Left renal cortex interstitium (tissue), 4 donors: ENCODE measurements at regions not wholly inside any gene's neighbourhood (a gene's known extent, or its start where the extent isn't known, plus 50 kb on each side); places are given as distances from the start of the nearest gene placed in this dataset.
A peak's percentile ranks its signal among the peaks of the same experiment; 100 is the strongest.
"Not testable (repeated sequence)": the region's sequence is repeated elsewhere in the genome, so short reads cannot be mapped to it uniquely, and the experiment has no call there.

ENCODE experiments used
- DNase-seq, 4 donors: peaks; one replicate each; pipeline ENCODE4 v3.0.0-alpha.2; 2013; ENCODE audit warnings: low read depth in 4 of 4, low spot score in 2 of 4, missing footprints in 1 of 4

DNA sequence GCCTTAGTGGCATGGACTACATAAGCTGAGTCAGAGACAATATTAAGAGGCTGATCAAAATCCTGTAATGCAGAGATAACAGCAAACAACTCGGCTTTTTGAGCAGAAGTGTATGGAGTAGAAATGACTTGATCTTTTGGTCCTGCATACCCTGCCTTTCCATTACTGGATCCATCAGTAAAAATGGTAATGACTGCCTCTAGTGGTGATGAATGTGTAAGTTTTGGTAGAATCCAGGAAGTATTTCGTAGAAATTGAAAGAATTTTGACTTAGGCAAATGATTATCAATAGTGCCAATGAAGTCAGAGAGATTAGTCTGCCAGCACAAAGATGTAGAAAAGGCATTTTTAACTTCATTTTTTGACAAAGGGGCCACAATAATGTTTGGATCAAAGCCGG lies 146.4 kb upstream of the API5 start:
- DNase-seq: not testable (repeated sequence)

DNA sequence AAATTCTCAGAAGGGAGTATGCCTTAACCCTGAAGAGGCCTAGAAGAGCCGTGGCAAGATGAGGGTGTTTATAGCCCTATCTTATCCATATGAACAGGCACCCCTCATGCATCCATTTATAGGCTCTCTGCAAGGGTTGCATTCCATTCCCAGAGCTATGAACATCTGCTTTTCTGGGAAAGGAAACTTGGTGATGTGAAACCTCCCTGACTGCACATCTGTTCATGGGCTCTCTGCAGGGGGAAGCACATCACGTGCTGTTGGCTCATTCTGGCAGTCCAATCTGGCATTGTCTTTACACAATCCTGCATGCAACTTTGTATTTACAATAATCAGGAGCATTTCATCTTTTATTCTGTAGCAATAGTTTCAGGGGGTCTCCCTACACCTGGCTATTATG lies 143.6 kb upstream of the API5 start:
- DNase-seq: not testable (repeated sequence)

DNA sequence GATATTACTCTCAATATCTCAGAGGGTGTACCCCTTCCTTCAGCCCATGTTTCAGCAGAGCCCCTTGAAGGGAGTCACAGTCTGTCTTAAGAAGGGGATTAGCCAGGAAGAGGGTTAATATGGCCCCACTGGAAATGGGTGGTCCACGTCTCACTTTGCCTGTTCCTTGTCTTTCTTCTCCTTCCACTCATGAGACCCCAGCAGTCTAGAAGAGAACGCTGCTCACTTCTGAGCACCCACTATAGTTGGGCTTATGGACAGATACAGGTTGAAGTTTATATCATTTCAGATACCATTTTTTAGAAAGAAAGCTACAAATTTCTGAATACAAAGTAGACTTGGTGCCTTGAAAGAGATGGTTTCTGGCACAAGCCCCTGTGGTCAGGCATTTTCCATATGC lies 139.3 kb upstream of the API5 start:
- DNase-seq: no peak

GRCh38 chr11:43177975-43178374 lies 133.8 kb upstream of the API5 start:
- no peak for DNase-seq

GRCh38 chr11:43194459-43194858 lies 117.3 kb upstream of the API5 start:
- not testable (repeated sequence) for DNase-seq

DNA sequence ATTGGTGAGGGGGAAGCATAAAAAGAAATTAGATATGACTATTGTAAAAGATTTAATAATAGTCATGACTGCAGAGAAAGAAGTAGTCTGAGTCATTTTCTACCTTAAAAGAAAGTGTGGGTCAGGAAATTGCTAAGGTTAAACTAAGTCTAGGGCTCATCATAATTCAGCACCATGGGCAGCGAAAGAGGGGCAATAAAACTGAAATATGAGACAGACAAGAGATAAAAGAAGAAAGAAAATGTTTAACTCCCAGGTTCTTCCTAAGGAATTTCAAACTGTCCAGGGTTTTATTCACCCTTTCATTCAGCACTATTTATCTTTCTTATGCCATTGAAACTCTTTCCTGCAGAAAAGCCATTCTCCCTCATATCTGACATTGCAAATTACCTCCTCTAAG lies 114.4 kb upstream of the API5 start:
- DNase-seq: peak in 3 of 4 donors; percentile 29 to 48 (median 29)

- peak in 1 of 4 donors; percentile 11 for DNase-seq
These were observed 111.8 kb upstream of the API5 start for GRCh38 chr11:43200031-43200430.

- DNase-seq: no peak
These were observed 99.5 kb upstream of the API5 start for GRCh38 chr11:43212279-43212678.

DNA sequence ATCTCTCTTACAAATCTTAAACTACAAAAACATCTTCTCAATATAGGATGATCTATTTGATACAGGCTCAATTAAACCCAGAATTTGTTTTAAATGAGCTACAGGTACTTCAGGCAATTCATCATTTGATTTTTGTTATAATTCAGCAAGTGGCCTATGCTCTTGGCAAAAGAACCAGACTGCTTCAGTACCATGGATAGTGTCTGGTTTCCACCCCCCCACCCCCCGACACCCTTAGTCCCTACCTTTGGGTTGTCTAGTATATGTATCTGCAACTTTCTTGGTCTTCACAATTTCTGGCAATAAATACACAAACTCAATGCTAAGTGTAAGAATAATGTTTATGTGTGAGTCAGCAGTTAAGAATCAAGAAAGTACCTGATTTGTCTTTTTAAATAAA lies 97.3 kb upstream of the API5 start:
- DNase-seq: no peak

- no peak for DNase-seq
These were observed 93.9 kb upstream of the API5 start for GRCh38 chr11:43217849-43218248.

DNA sequence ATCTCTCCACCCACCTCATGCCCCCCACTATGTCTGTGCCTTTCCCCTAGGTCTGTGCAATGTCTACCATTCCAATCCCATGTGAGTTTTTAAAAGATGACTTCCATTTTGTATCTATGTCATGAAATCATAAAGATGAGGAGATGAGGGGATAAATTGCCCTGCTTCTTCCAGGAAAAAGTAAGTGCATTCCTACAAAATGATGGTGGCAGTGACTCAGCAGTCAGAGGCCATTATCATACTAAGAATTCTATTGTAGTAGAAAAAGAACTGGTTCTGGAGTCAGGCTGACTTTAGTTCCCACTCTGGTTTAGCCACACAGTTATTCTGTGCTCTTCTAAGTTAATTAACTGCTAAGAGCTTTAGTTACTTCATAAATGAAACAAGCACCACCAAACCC lies 89.6 kb upstream of the API5 start:
- DNase-seq: no peak

DNA sequence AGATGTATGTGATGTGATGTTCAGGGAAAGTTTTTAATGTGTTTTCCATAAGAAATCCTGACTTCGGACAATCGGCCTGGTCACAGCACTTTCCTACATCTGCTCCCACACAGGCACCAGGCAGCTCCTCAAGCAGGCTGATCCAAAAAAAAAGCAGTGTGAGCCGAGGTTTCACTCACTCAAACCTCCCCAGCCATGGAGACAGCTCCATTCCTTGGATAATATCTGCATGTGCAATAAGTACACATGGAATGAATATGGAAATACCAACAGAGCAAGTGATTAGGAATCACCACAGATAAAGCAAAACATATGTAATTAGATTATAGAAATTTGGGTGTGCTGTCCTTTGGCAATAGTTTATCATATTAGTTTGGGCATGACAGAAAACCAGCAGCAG lies 88.8 kb upstream of the API5 start:
- DNase-seq: no peak

- no peak for DNase-seq
These were observed 76.9 kb upstream of the API5 start for GRCh38 chr11:43234881-43235280.

- DNase-seq: no peak
These were observed 73.5 kb upstream of the API5 start for GRCh38 chr11:43238341-43238740.

DNA sequence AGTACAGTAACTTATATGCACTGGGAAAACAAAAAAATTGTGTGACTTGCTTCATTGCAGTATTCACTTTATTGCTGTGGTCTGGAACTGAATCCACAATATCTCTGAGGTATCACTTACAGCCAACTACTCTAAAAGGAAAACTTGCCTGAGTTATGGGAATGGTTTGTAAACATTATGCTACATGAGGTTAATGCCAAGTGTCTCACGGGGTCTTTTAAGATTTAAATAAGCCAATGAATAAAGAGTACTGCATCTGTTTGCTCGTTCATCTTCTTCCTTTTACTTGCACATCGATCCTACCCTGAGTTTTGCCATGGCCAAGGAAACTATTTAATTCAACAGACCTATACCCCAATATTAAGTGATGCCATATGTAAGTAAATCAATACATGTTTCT lies 72.0 kb upstream of the API5 start:
- no peak for DNase-seq

DNA sequence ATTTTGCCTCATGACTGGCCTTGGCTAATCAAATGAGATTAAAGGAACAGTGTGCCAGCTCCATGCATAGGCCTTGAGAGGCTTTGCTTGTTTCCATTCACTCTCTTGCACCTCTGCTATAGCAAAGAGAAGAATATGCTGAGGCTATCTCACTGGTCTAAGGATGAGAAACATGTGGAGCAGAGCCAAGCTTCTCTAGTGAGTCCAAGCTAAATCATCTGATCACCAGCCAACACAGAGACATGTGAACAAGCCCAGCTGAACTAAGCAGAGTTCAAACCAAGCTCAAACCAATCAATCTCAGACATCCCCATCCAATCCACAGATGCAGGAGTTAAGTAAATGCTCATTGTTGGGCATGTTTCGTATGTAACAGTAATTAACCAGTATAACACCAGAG lies 69.4 kb upstream of the API5 start:
- DNase-seq: no peak

DNA sequence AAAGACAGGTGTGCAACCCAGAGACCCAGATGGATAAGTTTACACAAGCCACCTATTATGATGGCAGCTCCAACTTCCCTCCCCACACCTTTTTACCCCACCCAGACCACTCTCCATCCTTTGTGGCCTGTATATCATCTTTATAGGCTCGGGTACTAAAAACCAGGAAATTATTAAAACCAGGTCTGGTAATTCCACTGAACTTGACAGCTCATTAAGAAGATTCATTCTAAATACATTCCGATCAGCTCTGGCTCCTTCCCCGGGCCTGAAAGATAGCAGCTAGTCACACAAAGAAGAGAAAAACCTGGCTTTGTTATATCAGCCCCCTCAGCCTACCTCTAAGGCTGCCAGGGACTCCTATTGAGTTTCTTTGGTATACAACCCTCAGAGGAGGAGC lies 67.9 kb upstream of the API5 start:
- peak in 2 of 4 donors; percentile 55 to 62 for DNase-seq

DNA sequence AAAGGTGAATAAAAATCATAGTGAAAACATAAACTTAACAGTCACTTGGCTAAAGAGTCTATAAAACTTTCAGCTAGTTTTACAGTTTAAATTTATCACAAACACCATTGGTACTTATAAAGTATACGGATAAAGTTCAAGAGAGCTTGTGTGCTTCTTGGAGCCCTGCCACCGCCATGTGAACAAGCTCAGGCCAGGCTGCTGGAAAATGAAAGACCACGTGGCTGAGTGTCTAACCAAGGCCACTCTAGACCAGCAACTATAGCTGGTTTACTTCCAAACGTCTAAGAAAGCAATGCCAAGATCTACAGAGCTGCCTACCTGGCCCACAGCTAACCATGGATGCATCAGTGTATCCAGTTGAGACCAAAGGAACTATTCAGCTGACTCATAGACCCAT lies 66.3 kb upstream of the API5 start:
- no peak for DNase-seq

- DNase-seq: no peak
These were observed 61.5 kb upstream of the API5 start for GRCh38 chr11:43250309-43250708.

GRCh38 chr11:43261775-43262174 lies 50.0 kb upstream of the API5 start:
- DNase-seq: no peak
